Cardiac muscle cell (in vitro differentiated cells and primary cell): ENCODE measurements at regions not wholly inside any gene's neighbourhood (a gene's known extent, or its start where the extent isn't known, plus 50 kb on each side); places are given as distances from the start of the nearest gene placed in this dataset.
A peak's percentile ranks its signal among the peaks of the same experiment; 100 is the strongest.

Source experiments
- DNase-seq, 2 donors: peaks; one replicate each; pipeline versions ENCODE4 v3.0.0 to v3.0.0-alpha.2; 2010 to 2017; ENCODE audit warnings: low read depth in 1 of 2, low spot score in 1 of 2
- H3K27ac ChIP-seq: fragments of 200-600 bp; sonication (generic); 2 replicates; pipeline ENCODE4 v1.5.1; 2016
- H3K27me3 ChIP-seq: fragments of 200-600 bp; sonication (generic); 2 replicates; pipeline ENCODE4 v1.6.0; 2016; ENCODE audit warnings: control low read depth
- H3K36me3 ChIP-seq: fragments of 200-600 bp; sonication (generic); 2 replicates; pipeline ENCODE4 v1.5.1; 2016; ENCODE audit warnings: control low read depth
- H3K4me1 ChIP-seq: fragments of 200-600 bp; sonication (generic); 2 replicates; pipeline ENCODE4 v1.8.1; 2017; ENCODE audit warnings: low read depth, mild to moderate bottlenecking, mixed run types
- H3K4me3 ChIP-seq: fragments of 200-600 bp; sonication (generic); 2 replicates; pipeline ENCODE4 v1.5.1; 2016; ENCODE audit warnings: mild to moderate bottlenecking
- H3K9me3 ChIP-seq: fragments of 200-600 bp; sonication (generic); 2 replicates; pipeline ENCODE4 v1.5.1; 2017; ENCODE audit warnings: low read depth, mild to moderate bottlenecking, control low read depth
- TF ChIP-seq, protein P1 (sequence below): IDR thresholded peaks from 2 replicates; pipeline ENCODE4 v1.5.1; 2012; ENCODE audit warnings: low read depth, mild to moderate bottlenecking, low read length

DNA sequence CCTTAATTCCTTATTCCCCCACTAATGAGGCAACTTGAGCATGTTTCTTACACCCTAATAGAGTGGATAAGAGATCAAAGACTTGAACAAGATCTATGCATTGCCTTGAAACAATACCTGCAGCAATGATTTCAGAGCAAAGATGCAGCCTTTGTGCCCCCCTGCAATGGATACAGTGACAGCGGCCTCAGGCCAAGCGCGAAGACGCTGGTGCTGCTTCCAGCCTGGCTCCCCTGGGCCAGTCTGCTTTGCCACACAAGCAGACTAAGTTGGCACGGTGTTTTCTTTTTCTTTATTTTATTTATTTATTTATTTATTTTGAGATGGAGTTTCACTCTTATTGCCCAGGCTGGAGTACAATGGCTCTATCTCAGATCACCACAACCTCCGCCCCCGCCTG, 179.8 kb upstream of the S1PR3 start:
- H3K4me1 ChIP-seq = peaks cover 27% of the 10 kb centered on the region
- no peaks in the 10 kb centered on the region for H3K9me3 ChIP-seq
- no peak overlapping the region for H3K4me3 ChIP-seq
- no peaks in the 10 kb centered on the region for H3K36me3 ChIP-seq
- H3K27me3 ChIP-seq = no peaks in the 10 kb centered on the region
- no peak for DNase-seq
- TF ChIP-seq, protein P1, sequence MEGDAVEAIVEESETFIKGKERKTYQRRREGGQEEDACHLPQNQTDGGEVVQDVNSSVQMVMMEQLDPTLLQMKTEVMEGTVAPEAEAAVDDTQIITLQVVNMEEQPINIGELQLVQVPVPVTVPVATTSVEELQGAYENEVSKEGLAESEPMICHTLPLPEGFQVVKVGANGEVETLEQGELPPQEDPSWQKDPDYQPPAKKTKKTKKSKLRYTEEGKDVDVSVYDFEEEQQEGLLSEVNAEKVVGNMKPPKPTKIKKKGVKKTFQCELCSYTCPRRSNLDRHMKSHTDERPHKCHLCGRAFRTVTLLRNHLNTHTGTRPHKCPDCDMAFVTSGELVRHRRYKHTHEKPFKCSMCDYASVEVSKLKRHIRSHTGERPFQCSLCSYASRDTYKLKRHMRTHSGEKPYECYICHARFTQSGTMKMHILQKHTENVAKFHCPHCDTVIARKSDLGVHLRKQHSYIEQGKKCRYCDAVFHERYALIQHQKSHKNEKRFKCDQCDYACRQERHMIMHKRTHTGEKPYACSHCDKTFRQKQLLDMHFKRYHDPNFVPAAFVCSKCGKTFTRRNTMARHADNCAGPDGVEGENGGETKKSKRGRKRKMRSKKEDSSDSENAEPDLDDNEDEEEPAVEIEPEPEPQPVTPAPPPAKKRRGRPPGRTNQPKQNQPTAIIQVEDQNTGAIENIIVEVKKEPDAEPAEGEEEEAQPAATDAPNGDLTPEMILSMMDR = no peak
- no peak overlapping the region for H3K27ac ChIP-seq

DNA sequence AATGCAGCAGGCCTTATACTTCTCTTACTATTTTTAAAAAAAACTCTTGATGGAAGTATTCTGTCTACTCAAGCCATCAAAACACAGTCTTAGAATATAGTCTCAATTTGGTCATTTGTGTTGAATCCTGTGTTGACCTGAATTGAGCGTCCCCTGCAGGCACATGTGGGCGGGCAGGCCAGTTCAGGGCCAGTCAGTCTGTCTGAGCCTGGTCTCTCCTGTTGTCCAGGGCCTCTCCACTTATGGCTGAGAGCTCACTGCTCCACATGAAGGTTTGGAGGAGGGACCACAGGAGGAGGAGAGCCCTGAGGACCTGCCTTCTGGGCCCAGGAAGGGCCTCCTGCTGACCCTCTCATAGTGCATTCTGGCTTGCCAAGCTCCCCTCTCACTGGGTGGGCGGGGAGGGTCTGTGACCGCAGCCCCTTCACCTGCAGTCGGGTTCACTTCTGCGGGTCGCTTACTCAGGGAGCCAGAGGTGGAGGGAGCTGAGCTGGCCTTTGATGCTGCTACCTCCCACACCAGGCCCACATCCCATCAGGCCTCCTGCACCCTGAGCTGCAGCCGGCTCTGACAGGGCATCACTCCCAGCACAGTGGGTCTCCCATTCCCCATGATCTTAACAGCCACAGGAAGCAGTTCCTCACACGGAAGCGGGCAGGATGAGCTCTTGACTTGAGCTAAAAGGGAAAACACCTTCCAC, 178.2 kb upstream of the S1PR3 start:
- no peaks in the 10 kb centered on the region for H3K9me3 ChIP-seq
- H3K4me3 ChIP-seq = no peak overlapping the region
- no peaks in the 10 kb centered on the region for H3K27me3 ChIP-seq
- TF ChIP-seq, protein P1 = no peak
- H3K27ac ChIP-seq = peak overlapping the region; percentile 44
- peaks cover 32% of the 10 kb centered on the region for H3K4me1 ChIP-seq
- DNase-seq = no peak
- no peaks in the 10 kb centered on the region for H3K36me3 ChIP-seq

DNA sequence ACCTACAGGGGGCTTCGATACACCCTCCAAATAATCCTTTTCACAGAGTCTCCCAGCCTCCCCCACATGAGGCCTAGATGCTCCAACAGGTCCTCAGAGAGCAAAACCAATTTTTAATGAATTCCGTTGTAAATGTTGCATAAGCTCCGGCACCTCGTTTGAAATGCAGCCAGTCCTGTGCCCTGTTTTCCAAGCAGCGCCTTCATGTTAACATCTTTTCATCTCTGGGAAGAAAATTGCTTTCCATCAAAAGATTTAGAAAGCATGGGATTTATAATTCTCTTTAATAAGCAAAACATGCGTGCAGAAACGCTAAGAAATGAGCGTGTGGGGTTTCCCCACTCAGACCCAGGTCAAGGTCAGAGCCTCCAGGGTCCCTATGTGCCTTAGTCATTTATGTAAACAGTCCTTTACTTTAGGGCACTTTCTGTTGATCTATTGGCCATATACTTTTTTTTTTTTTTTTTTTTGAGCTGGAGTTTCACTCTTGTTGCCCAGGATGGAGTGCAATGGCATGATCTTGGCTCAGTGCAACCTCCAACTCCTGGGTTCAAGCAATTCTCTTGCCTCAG, 177.5 kb upstream of the S1PR3 start:
- peaks cover 38% of the 10 kb centered on the region for H3K4me1 ChIP-seq
- TF ChIP-seq, protein P1 = no peak
- no peaks in the 10 kb centered on the region for H3K36me3 ChIP-seq
- peak overlapping the region; percentile 42 for H3K27ac ChIP-seq
- no peak overlapping the region for H3K4me3 ChIP-seq
- DNase-seq = no peak
- no peaks in the 10 kb centered on the region for H3K9me3 ChIP-seq
- H3K27me3 ChIP-seq = no peaks in the 10 kb centered on the region

DNA sequence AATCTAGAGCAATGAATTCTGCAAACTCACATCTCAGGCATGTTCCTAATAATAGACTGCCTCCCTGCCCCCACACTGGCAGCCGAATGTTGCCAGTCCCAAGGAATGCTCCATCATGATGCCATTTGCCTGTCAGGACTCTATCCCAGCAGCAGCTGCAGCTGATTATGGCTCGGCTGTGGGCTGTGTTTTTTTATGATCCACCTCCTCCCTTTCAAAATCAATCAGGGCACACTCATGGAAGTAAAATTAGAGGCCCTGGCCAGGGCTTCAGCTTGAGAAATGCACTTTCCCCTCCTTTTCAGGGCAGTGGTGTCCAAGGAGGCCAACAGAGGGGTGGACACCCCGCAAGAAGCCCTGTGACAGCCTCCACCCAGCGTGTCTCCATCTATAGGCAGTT, 176.7 kb upstream of the S1PR3 start:
- H3K9me3 ChIP-seq = no peaks in the 10 kb centered on the region
- no peaks in the 10 kb centered on the region for H3K27me3 ChIP-seq
- peak overlapping the region; percentile 65 for H3K27ac ChIP-seq
- TF ChIP-seq, protein P1 = no peak
- H3K36me3 ChIP-seq = no peaks in the 10 kb centered on the region
- DNase-seq = peak; percentile 40 to 72
- peaks cover 39% of the 10 kb centered on the region for H3K4me1 ChIP-seq
- no peak overlapping the region for H3K4me3 ChIP-seq

DNA sequence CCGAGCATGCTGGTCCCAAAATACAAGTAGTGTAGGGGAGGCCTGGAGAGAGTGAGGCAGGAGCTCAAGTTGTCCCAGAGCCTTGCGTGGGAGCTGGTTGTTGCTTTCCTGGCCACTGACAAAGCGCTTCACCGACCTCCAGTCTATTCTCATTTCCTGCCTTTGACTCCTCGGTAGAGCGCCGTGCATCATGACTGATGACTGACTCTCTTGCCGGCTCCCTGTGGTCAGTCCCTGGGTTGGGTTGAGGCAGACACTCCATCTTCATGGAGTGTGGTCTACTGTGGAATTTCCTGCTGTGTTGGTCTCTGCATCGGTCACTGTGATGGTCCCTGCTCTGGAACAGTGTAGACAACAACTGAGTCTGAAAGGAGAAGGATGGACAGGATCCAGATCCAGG, 175.1 kb upstream of the S1PR3 start:
- Histone ChIP-seq H3K4me3 (no peak overlapping the region), H3K36me3 (no peaks in the 10 kb centered on the region), H3K4me1 (peaks cover 39% of the 10 kb centered on the region), H3K9me3 (no peaks in the 10 kb centered on the region), H3K27me3 (no peaks in the 10 kb centered on the region), H3K27ac (no peak overlapping the region)
- DNase-seq = peak in 1 of 2 donors; percentile 50
- TF ChIP-seq, protein P1 = no peak
